Activated naive CD8-positive, alpha-beta T cell treated with anti-CD3 and anti-CD28 coated beads for 36 hours (primary cell): ENCODE measurements at regions not wholly inside any gene's neighbourhood (a gene's known extent, or its start where the extent isn't known, plus 50 kb on each side); places are given as distances from the start of the nearest gene placed in this dataset.

Experiments used
- DNase-seq: peaks from one replicate; pipeline ENCODE4 v3.0.0; 2021
- H3K27ac Mint-ChIP-seq: one replicate; pipeline ENCODE4 v1.8.0; 2022; ENCODE audit warnings: mild to moderate bottlenecking, moderate library complexity, mixed read lengths
- H3K27me3 Mint-ChIP-seq: one replicate; pipeline ENCODE4 v1.8.0; 2022; ENCODE audit warnings: mild to moderate bottlenecking, mixed read lengths
- H3K36me3 Mint-ChIP-seq: one replicate; pipeline ENCODE4 v1.8.0; 2021; ENCODE audit warnings: mild to moderate bottlenecking, mixed read lengths
- H3K4me1 Mint-ChIP-seq: one replicate; pipeline ENCODE4 v1.8.0; 2021; ENCODE audit warnings: mixed read lengths
- H3K4me3 Mint-ChIP-seq: one replicate; pipeline ENCODE4 v1.8.0; 2022; ENCODE audit warnings: mild to moderate bottlenecking, moderate library complexity, mixed read lengths
- H3K9me3 Mint-ChIP-seq: one replicate; pipeline ENCODE4 v1.8.0; 2022; ENCODE audit warnings: mixed read lengths

DNA sequence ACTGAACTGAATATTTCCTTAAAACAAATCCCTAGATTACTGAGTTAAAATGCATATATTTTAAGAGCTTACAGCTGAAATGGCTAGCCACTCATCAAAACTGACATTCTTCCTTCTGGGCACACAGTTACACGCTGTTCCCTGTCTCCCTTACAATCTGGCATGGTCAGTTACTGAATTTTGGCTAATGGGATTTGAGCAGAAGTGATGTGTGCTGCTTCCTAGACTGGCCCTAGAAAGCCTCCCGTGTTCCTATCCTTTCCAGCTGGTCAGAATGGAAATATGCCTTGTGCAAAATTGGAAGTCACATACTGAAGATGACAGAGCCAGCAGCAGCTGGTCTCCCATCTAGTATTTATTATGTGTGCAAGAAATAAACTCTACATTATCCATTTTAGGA lies 128.7 kb upstream of the NAMPT start:
- Mint-ChIP-seq H3K4me3 (no peak overlapping the region), H3K9me3 (peaks cover 19% of the 10 kb centered on the region), H3K36me3 (peaks cover 8% of the 10 kb centered on the region), H3K27me3 (peaks cover 67% of the 10 kb centered on the region), H3K4me1 (peaks cover 6% of the 10 kb centered on the region), H3K27ac (no peak overlapping the region)
- DNase-seq, result no peak

DNA sequence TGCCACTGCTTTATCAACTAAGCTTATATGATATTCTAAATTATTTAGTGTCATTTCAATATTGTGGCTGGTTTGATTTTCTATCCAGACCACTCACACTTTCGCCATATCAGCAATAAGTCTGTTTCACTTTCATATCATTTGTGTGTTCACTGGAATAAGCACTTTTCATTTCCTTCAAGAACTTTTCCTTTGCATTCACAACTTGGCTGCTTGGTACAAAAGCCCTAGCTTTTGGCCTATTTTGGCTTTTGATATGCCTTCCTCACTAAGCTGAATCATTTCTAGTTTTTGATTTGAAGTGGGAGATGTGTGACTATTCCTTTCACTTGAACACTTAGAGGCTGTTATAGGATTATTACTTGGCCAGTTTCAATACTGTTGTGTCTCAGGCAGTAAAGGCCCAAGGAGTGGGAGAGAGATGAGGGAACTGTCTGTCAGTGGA lies 120.9 kb upstream of the NAMPT start:
- Mint-ChIP-seq H3K27ac (peak overlapping the region; percentile 25), H3K4me3 (no peak overlapping the region), H3K27me3 (peaks cover 66% of the 10 kb centered on the region), H3K9me3 (peaks cover 11% of the 10 kb centered on the region), H3K36me3 (peaks cover 9% of the 10 kb centered on the region), H3K4me1 (peaks cover 29% of the 10 kb centered on the region)
- DNase-seq, result peak; percentile 25

DNA sequence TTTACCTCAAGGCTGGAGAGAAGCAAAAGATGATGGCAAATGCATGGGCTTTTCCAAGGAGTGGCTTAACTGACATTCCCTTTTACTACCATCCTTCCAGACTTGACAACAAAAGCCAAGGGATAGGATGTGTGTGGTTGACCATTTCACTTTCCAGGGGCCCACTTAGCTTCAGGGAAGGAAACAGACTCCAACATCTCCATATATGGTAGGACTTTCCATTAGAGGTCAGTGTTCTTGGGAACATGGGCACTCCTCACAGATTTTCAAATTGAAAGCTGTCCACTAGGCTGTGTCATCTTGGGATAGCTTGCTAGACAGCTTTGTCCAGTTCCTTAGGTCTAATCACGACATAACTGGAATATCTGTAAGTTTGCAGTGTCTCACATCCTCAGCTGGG lies 118.1 kb upstream of the NAMPT start:
- H3K27me3 Mint-ChIP-seq, result peaks cover 71% of the 10 kb centered on the region
- peaks cover 26% of the 10 kb centered on the region for H3K4me1 Mint-ChIP-seq
- peaks cover 11% of the 10 kb centered on the region for H3K9me3 Mint-ChIP-seq
- no peak overlapping the region for H3K4me3 Mint-ChIP-seq
- H3K27ac Mint-ChIP-seq, result no peak overlapping the region
- DNase-seq, result no peak
- H3K36me3 Mint-ChIP-seq, result peaks cover 9% of the 10 kb centered on the region

DNA sequence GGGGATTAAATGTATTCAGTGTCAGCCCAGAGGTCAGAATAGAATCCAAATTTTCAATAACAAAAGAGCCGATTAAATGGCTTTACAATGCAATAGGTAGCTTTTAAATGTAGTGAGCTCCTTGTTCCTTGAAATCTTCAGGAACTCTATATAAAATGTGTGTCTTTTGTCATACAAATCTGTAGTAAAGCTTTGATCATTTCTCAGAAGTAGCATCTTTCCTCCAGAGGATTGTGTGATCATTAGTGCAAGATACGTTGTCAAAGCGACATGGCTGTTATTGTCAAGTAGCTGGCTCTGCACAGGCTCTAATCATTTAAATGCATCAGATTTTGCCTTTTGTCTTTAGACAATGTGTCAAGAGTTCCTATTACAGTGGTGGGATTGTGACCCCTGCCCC lies 116.1 kb upstream of the NAMPT start:
- peaks cover 11% of the 10 kb centered on the region for H3K9me3 Mint-ChIP-seq
- peaks cover 16% of the 10 kb centered on the region for H3K4me1 Mint-ChIP-seq
- no peak for DNase-seq
- no peak overlapping the region for H3K4me3 Mint-ChIP-seq
- no peak overlapping the region for H3K27ac Mint-ChIP-seq
- peaks cover 75% of the 10 kb centered on the region for H3K27me3 Mint-ChIP-seq
- peaks cover 9% of the 10 kb centered on the region for H3K36me3 Mint-ChIP-seq

DNA sequence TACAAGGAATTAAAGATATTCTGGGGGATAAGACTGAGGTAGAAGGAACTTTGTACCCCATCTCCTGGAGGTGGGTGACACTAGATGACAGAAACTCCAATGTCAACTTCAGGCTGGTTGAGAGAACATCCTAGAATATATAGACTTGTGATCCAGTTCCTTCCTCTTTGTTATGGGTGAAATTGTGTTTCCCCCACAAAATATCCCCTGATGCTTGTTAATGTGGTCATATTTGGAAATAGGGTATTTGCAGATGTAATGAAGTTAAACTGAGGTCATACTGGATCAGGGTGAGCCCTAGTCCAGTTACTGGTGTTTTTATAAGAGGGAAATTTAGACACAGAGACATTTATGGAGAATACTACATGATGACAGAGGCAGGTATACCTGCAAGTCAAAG lies 114.0 kb upstream of the NAMPT start:
- peaks cover 12% of the 10 kb centered on the region for H3K9me3 Mint-ChIP-seq
- no peak overlapping the region for H3K27ac Mint-ChIP-seq
- peaks cover 3% of the 10 kb centered on the region for H3K4me1 Mint-ChIP-seq
- no peak for DNase-seq
- H3K4me3 Mint-ChIP-seq, result no peak overlapping the region
- H3K27me3 Mint-ChIP-seq, result peaks cover 89% of the 10 kb centered on the region
- H3K36me3 Mint-ChIP-seq, result peaks cover 7% of the 10 kb centered on the region

DNA sequence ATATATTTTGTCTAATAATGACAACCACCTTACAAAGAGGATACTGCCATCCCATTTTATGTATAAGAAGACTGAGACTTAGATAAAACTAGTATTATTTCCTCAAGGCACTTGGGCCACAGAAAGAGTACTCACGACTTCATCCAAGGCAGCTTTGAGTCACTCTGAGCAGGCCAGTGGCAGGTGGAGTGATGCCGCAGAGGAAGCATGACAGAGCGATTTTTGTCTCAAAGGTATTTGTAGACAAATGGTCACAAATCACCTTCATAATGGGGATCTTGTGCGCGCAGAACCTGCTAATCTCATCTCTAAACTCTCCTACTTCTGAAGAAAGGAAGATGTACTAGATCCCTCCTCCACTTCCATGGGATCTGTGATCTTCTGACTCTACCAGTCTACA lies 113.2 kb upstream of the NAMPT start:
- no peak overlapping the region for H3K27ac Mint-ChIP-seq
- peaks cover 3% of the 10 kb centered on the region for H3K4me1 Mint-ChIP-seq
- peaks cover 6% of the 10 kb centered on the region for H3K9me3 Mint-ChIP-seq
- peaks cover 82% of the 10 kb centered on the region for H3K27me3 Mint-ChIP-seq
- H3K36me3 Mint-ChIP-seq, result peaks cover 1% of the 10 kb centered on the region
- no peak overlapping the region for H3K4me3 Mint-ChIP-seq
- DNase-seq, result no peak

DNA sequence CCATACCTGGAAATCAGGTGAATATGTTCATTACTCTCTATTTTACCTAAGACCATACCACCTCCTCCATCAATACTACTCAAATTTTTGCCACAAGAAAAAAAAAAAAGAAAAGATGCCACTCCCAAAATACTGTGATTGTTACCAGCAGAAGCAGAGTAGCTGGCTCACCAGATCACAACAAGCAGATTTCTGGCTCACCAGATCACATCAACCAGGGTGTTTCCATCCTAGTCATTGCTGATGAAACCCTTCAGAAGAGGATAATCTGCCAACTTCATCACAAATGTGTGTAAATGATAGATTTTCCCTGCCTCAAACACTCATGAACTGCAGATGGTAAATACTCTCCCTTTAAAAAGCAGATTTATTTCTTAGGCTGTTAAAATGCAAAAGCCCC lies 109.7 kb upstream of the NAMPT start:
- Mint-ChIP-seq H3K27ac (no peak overlapping the region), H3K4me1 (peaks cover 3% of the 10 kb centered on the region), H3K9me3 (peaks cover 4% of the 10 kb centered on the region), H3K4me3 (no peak overlapping the region), H3K36me3 (peaks cover 1% of the 10 kb centered on the region), H3K27me3 (peaks cover 64% of the 10 kb centered on the region)
- no peak for DNase-seq

DNA sequence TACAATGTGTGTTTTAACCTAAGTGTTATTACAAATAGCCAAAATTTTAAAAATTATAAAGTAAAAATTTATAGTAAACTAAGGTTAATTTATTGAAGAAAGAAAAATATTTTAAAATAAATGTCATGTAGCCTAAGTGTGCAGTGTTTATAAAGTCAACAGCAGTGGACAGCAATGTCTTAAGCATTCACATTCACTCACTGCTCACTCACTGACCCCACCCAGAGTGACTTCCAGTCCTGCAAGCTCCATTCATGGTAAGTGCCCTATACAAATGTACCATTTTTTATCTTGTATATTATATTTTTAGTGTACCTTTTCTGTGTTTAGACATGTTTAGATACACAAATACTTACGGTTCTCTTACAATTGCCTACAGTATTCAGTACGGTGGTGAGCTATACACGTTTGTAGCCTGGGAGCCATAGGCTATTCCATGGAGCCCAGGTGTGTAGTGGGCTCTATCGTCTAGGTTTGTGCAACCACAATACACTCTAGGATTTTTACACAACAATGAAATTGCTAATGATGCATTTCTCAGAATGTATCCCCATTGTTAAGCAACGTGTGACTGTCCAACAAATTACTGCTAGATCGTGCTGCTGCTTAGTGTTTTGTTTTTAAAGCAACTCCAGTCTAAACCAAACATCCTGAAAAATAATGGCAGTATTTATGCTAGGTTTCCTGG lies 108.9 kb upstream of the NAMPT start:
- Mint-ChIP-seq H3K9me3 (peaks cover 4% of the 10 kb centered on the region), H3K4me1 (peaks cover 3% of the 10 kb centered on the region), H3K4me3 (no peak overlapping the region), H3K27me3 (peaks cover 59% of the 10 kb centered on the region), H3K36me3 (peaks cover 1% of the 10 kb centered on the region), H3K27ac (no peak overlapping the region)
- no peak for DNase-seq

DNA sequence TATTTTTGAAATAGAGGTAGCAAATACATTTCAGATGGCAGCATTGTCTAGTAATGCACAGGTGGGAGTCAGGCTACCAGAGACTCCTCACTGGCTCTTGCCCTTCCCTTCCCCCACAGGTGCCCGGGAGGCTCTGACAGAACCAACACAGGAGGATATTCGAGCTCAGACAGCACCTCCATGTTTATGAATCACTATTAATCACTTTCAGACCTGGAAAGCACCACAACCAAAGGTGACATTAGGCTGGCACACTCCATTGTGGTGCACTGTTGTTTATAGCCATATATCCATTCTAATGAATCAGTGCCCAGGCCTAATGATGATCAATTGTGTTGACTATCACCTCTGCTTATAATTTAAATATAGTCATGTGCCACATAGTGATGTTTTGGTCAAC lies 107.8 kb upstream of the NAMPT start:
- DNase-seq, result no peak
- peaks cover 3% of the 10 kb centered on the region for H3K4me1 Mint-ChIP-seq
- H3K4me3 Mint-ChIP-seq, result no peak overlapping the region
- no peak overlapping the region for H3K27ac Mint-ChIP-seq
- peaks cover 1% of the 10 kb centered on the region for H3K36me3 Mint-ChIP-seq
- H3K27me3 Mint-ChIP-seq, result peaks cover 53% of the 10 kb centered on the region
- peaks cover 4% of the 10 kb centered on the region for H3K9me3 Mint-ChIP-seq

DNA sequence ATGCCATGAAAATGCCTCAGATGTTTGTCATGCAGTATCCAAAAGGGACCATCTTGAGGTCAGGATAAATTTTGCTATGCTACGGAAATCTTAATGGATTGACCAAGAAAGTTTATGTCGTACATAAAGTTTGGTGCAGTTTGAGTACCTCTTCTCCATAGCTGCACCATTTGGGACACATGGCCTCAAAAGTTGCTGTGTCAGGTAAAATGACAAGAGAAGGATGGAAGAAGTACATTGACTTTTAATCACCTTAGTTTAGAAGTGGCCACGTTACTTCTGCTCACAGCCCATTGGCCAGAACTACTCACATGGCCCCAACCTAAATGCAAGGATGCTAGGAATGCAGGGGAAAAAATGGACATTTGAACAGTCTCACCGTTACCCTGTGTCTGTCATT lies 107.4 kb upstream of the NAMPT start:
- H3K36me3 Mint-ChIP-seq, result peaks cover 1% of the 10 kb centered on the region
- no peak overlapping the region for H3K27ac Mint-ChIP-seq
- no peak for DNase-seq
- H3K4me3 Mint-ChIP-seq, result no peak overlapping the region
- H3K27me3 Mint-ChIP-seq, result peaks cover 48% of the 10 kb centered on the region
- H3K9me3 Mint-ChIP-seq, result peaks cover 4% of the 10 kb centered on the region
- peaks cover 3% of the 10 kb centered on the region for H3K4me1 Mint-ChIP-seq

DNA sequence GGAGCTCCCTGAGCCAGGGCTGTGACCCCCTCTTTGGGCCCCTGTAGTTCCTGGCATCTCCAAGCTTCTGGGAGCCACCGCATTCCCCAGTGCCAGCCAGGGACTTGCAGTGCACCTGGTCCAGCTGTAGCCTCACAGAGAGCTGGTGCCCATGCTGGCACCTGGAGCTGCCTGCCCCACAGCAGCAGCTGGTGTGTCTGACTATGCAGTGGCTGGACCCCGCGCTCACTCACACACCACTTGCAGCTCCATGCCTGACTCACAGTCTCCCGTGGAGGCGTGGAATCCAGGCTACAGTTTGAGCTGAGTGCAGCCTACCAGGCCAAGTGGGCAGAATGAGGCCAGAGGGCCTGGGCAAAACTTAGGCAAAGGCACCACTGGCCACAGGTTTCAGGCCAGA lies 102.2 kb upstream of the NAMPT start:
- no peaks in the 10 kb centered on the region for H3K9me3 Mint-ChIP-seq
- peaks cover 2% of the 10 kb centered on the region for H3K4me1 Mint-ChIP-seq
- H3K27ac Mint-ChIP-seq, result no peak overlapping the region
- H3K36me3 Mint-ChIP-seq, result no peaks in the 10 kb centered on the region
- H3K4me3 Mint-ChIP-seq, result no peak overlapping the region
- no peak for DNase-seq
- peaks cover 29% of the 10 kb centered on the region for H3K27me3 Mint-ChIP-seq

DNA sequence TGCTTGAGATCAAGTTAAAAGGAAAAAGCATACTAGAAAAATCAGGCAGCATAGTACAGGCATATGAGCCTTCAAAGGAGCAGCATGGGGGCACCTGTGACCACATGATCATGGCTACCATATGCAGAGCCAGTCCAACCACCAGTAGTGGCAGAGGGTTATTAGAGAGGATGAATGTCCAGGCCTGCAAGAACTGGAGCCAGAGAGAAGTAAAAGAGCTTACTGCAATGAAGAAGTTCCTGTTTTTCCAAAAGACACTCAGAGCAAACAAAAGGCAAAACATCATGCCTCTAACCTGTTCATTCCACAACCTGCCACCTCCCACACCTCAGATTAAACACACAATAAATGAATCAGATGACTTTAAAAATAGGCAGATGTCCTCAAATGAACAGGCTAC lies 99.6 kb upstream of the NAMPT start:
- Mint-ChIP-seq H3K27ac (no peak overlapping the region), H3K4me1 (peaks cover 2% of the 10 kb centered on the region)

DNA sequence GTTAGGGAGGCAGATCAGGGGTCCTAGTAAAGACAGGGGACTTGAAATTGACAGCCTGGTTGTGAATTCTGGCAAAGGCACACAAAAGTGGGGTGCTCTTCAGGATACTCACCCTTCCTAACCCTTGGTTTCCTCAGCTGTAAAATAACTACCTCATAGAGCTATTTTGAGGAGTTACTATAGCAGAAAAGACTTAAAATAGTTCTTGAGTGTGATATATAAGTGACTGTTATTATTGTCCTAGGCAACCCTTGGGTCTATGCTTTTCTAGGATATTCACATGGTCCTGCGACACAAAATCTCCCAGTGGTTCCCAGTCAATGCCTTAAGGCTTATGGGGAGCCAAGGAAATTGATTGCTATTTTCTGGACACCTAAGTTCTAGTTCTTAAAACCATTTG lies 98.1 kb upstream of the NAMPT start:
- no peak for DNase-seq
- H3K36me3 Mint-ChIP-seq, result no peaks in the 10 kb centered on the region
- peaks cover 4% of the 10 kb centered on the region for H3K4me1 Mint-ChIP-seq
- no peaks in the 10 kb centered on the region for H3K9me3 Mint-ChIP-seq
- peaks cover 18% of the 10 kb centered on the region for H3K27me3 Mint-ChIP-seq
- no peak overlapping the region for H3K4me3 Mint-ChIP-seq
- no peak overlapping the region for H3K27ac Mint-ChIP-seq

More for the DNA sequence above, 99.6 kb upstream of the NAMPT start:
- Mint-ChIP-seq H3K4me3 (no peak overlapping the region), H3K27me3 (peaks cover 23% of the 10 kb centered on the region), H3K36me3 (no peaks in the 10 kb centered on the region), H3K9me3 (no peaks in the 10 kb centered on the region)
- no peak for DNase-seq

DNA sequence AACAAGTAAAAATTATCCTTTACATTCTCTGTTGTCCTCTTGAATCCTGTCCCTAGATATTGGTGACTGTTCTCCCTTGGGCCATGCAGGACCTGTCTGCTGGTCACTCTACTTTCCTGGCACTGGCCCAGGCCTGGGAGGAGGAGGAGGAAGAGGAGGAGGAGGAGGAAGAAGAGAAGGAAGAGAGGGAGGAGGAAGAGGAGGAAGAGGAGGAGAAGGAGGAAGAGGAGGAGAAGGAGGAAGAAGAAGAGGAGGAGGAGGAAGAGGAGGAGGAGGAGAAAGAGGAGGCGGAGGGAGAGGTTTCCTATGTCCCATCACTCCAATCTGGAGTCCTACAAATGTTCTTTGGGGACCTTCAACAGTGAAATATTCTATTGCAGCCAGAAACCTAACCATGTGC lies 97.3 kb upstream of the NAMPT start:
- H3K4me1 Mint-ChIP-seq, result peaks cover 9% of the 10 kb centered on the region
- no peaks in the 10 kb centered on the region for H3K36me3 Mint-ChIP-seq
- no peak overlapping the region for H3K27ac Mint-ChIP-seq
- no peak for DNase-seq
- peaks cover 18% of the 10 kb centered on the region for H3K27me3 Mint-ChIP-seq
- H3K4me3 Mint-ChIP-seq, result no peak overlapping the region
- no peaks in the 10 kb centered on the region for H3K9me3 Mint-ChIP-seq

DNA sequence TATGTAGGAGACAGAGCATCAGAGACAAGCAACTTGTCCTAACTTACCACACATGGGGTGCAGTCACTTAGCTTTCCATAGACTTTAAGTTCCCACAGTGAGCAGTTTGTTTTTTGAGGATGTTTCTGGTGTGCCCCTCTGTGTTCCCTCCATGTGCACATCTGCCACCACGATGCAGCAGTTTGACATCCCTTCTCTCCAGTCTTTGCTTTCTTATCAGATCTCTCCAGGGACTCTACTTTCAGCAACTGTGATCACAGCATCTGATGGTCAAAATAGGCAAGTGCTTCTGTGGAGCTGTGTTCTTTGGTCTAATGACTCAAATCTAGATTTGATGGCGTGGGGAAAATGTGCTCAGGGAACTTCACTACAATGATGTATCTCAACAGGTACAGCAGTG lies 96.5 kb upstream of the NAMPT start:
- Mint-ChIP-seq H3K27ac (no peak overlapping the region), H3K4me3 (no peak overlapping the region), H3K9me3 (no peaks in the 10 kb centered on the region), H3K36me3 (no peaks in the 10 kb centered on the region), H3K4me1 (peaks cover 9% of the 10 kb centered on the region), H3K27me3 (peaks cover 18% of the 10 kb centered on the region)
- no peak for DNase-seq

DNA sequence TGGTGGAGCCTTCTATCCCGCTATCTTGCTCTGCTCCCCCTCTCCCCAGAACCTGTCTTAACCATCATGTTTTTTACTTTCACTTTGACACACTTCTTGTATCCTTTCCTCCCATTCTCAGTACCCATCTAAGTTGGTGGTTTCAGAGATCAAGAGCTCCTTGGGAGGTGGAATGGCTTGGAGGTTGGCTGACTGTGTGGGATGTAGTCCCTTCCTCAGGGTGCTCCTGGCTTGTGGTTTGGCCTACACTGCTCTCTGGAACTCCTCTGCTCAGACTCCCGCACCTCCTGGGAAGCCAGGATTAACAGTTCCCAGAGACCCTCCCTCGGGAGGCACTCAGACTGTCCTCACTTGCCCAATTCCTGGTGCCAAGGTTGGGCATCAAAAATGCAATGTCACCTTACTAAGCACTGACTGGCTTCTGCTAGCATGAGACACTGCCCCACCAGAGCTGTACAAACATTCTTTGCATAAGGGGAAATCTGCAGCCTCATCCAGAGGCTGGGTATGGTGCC lies 93.1 kb upstream of the NAMPT start:
- H3K9me3 Mint-ChIP-seq, result no peaks in the 10 kb centered on the region
- H3K27ac Mint-ChIP-seq, result no peak overlapping the region
- H3K4me3 Mint-ChIP-seq, result no peak overlapping the region
- H3K36me3 Mint-ChIP-seq, result no peaks in the 10 kb centered on the region
- H3K4me1 Mint-ChIP-seq, result peaks cover 7% of the 10 kb centered on the region
- peaks cover 3% of the 10 kb centered on the region for H3K27me3 Mint-ChIP-seq
- DNase-seq, result no peak
